Osteocyte (in vitro differentiated cells): ENCODE measurements at regions not wholly inside any gene's neighbourhood (a gene's known extent, or its start where the extent isn't known, plus 50 kb on each side); places are given as distances from the start of the nearest gene placed in this dataset.

ENCODE experiments used
- DNase-seq: peaks from one replicate; pipeline ENCODE4 v3.0.0; 2021; ENCODE audit warnings: mixed read lengths; ENCODE audit not compliant: unreplicated experiment; ENCODE audit errors: extremely low spot score
- H3K27ac Mint-ChIP-seq: one replicate; pipeline ENCODE4 v1.8.0; 2021; ENCODE audit warnings: mild to moderate bottlenecking, mixed read lengths; ENCODE audit not compliant: unreplicated experiment
- H3K27me3 Mint-ChIP-seq: one replicate; pipeline ENCODE4 v1.8.0; 2021; ENCODE audit warnings: mixed read lengths; ENCODE audit not compliant: unreplicated experiment
- H3K36me3 Mint-ChIP-seq: one replicate; pipeline ENCODE4 v1.8.0; 2021; ENCODE audit warnings: mixed read lengths; ENCODE audit not compliant: unreplicated experiment
- H3K4me1 Mint-ChIP-seq: one replicate; pipeline ENCODE4 v1.8.0; 2021; ENCODE audit warnings: mixed read lengths; ENCODE audit not compliant: unreplicated experiment
- H3K4me3 Mint-ChIP-seq: one replicate; pipeline ENCODE4 v1.8.0; 2021; ENCODE audit warnings: mild to moderate bottlenecking, moderate library complexity, mixed read lengths; ENCODE audit not compliant: unreplicated experiment
- H3K9me3 Mint-ChIP-seq: one replicate; pipeline ENCODE4 v1.8.0; 2021; ENCODE audit warnings: mixed read lengths; ENCODE audit not compliant: unreplicated experiment
- TF ChIP-seq, protein P1 (sequence below): fragments of 200-600 bp; sonication (generic); IDR thresholded peaks from 2 replicates; pipeline ENCODE4 v1.5.0; 2021; ENCODE audit warnings: antibody characterized with exemption, mild to moderate bottlenecking, moderate library complexity

DNA sequence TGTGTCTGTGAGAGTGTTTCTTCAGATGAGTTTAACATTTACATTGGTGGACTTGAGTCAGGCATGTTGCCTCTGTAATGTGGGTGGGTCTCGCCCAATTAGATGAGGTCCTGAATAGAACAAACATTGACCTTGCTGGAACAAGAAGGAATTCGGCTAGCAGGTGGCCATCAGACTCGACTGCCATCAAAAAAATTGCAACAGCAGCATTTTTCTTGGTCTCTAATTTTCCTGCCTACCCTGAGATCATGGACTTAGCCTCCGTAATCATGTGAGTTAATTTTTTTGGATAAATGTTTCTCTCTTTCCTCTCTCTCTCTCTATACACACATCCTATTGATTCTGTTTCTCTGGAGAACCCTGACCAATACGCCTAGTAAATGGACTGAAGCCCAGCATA is 83.8 kb upstream of the ST6GAL2 start:
- TF ChIP-seq, protein P1, sequence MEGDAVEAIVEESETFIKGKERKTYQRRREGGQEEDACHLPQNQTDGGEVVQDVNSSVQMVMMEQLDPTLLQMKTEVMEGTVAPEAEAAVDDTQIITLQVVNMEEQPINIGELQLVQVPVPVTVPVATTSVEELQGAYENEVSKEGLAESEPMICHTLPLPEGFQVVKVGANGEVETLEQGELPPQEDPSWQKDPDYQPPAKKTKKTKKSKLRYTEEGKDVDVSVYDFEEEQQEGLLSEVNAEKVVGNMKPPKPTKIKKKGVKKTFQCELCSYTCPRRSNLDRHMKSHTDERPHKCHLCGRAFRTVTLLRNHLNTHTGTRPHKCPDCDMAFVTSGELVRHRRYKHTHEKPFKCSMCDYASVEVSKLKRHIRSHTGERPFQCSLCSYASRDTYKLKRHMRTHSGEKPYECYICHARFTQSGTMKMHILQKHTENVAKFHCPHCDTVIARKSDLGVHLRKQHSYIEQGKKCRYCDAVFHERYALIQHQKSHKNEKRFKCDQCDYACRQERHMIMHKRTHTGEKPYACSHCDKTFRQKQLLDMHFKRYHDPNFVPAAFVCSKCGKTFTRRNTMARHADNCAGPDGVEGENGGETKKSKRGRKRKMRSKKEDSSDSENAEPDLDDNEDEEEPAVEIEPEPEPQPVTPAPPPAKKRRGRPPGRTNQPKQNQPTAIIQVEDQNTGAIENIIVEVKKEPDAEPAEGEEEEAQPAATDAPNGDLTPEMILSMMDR = no peak
- Mint-ChIP-seq H3K27ac (no peak overlapping the region), H3K36me3 (no peaks in the 10 kb centered on the region), H3K4me1 (peaks cover 61% of the 10 kb centered on the region), H3K27me3 (no peaks in the 10 kb centered on the region), H3K9me3 (peaks cover 3% of the 10 kb centered on the region), H3K4me3 (no peak overlapping the region)
- no peak for DNase-seq

DNA sequence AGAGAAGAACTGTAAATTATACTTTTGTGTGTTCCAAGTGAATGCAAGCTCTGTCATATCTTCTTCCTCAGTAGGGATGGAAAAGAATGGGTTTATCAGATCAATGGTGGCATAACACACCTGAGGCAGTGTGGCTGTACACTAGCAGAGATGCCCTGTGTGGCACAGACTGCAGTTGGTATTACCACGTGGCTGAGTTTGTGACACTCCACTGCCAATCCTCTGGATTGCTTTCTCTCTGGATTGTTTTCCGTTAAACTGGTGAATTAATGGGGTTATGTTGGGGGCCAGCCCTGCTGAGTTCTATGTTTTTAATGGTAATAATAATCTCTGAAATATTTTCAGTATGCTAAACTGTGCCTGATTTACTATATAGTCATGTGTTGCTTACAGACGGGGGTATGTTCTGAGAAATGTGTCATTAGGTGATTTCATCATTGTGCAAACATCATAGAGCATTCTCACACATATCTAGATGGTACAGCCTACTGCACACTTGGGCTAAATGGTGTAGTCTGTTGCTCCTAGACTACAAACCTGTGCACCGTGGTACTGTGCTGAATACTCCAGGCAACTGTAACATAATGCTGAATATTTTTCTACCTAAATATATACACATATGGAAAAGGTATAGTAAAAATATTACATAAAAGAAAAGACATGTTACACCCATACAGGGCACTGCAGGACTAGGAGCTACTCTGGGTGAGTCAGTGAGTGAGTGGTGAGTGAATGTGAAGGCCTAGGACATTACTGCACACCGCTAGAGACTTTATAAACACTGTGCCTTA is 84.7 kb upstream of the ST6GAL2 start:
- no peaks in the 10 kb centered on the region for H3K36me3 Mint-ChIP-seq
- H3K27me3 Mint-ChIP-seq = no peaks in the 10 kb centered on the region
- no peak for DNase-seq
- peaks cover 61% of the 10 kb centered on the region for H3K4me1 Mint-ChIP-seq
- TF ChIP-seq, protein P1 = peak; percentile 19
- peak overlapping the region; percentile 86 for H3K27ac Mint-ChIP-seq
- no peak overlapping the region for H3K4me3 Mint-ChIP-seq
- H3K9me3 Mint-ChIP-seq = no peaks in the 10 kb centered on the region

DNA sequence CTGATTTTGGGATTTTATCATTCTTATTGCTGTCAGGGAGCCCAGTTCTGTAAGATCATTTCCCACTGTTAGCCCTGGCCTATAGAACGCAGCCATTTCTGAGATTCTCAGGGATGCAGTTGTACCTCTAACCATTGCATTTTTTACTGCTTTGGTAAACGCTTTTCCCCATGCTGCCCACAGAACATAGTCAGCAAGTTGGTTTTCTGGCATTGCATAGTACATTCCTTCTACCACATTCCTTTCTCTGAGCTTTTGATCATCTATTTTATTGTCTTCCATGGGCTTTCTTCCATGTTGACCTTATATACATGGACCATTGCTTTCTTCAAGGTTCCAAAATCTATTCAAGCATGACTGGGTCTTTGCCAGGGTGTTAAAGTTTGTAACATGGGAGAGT is 86.8 kb upstream of the ST6GAL2 start:
- Mint-ChIP-seq H3K36me3 (no peaks in the 10 kb centered on the region), H3K27ac (no peak overlapping the region), H3K4me3 (no peak overlapping the region), H3K4me1 (peaks cover 64% of the 10 kb centered on the region), H3K27me3 (no peaks in the 10 kb centered on the region), H3K9me3 (no peaks in the 10 kb centered on the region)
- no peak for DNase-seq
- TF ChIP-seq, protein P1 = no peak

DNA sequence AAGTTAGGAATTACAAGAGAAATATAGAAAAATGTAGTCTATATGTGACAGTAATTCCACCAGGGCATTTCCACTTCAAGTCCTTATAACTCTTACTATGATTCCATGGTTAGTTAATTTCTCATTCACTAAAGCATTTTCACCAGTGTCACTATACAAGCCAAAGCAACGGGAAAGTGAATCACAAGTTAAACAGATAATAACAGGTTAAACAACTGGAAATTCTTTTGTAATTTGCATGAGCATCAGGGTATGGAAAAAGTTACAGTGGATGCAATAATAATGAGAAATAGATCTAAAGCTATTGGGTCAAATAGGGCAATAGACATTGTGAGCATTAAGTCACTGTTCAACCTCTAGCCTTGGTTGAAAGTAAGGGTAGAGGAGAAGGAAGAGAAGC is 88.9 kb upstream of the ST6GAL2 start:
- H3K27ac Mint-ChIP-seq = no peak overlapping the region
- H3K4me3 Mint-ChIP-seq = no peak overlapping the region
- TF ChIP-seq, protein P1 = no peak
- DNase-seq = no peak
- H3K4me1 Mint-ChIP-seq = peaks cover 80% of the 10 kb centered on the region
- no peaks in the 10 kb centered on the region for H3K36me3 Mint-ChIP-seq
- no peaks in the 10 kb centered on the region for H3K9me3 Mint-ChIP-seq
- H3K27me3 Mint-ChIP-seq = no peaks in the 10 kb centered on the region

GRCh38 chr2:106975641-106976040 is 89.7 kb upstream of the ST6GAL2 start:
- Mint-ChIP-seq H3K27me3 (no peaks in the 10 kb centered on the region), H3K9me3 (no peaks in the 10 kb centered on the region), H3K4me3 (no peak overlapping the region), H3K36me3 (no peaks in the 10 kb centered on the region), H3K27ac (peak overlapping the region; percentile 91), H3K4me1 (peaks cover 74% of the 10 kb centered on the region)
- no peak for DNase-seq
- TF ChIP-seq, protein P1 = no peak
